Adrenal gland (tissue), 9 donors: ENCODE measurements at regions not wholly inside any gene's neighbourhood (a gene's known extent, or its start where the extent isn't known, plus 50 kb on each side); places are given as distances from the start of the nearest gene placed in this dataset.

ENCODE experiments used
- DNase-seq, 7 donors: peaks; one replicate each; pipeline ENCODE4 v3.0.0-alpha.2; 2019 to 2020
- H3K27ac ChIP-seq, 5 donors: fragments of 200-600 bp; sonication (generic) in 4 of 5; 1 replicate in 3 of 5; 2 replicates in 2 of 5; pipeline versions ENCODE4 v1.5.1 to v1.8.0; 2016 to 2020; ENCODE audit warnings: mild to moderate bottlenecking in 1 of 5
- H3K27me3 ChIP-seq: fragments of 200-600 bp; 2 replicates; pipeline ENCODE4 v1.8.0; 2021
- H3K36me3 ChIP-seq, 2 donors: fragments of 200-600 bp; replicated peaks in 1 of 2; 1 replicate in 1 of 2; 2 replicates in 1 of 2; pipeline versions ENCODE4 v1.5.1 to v1.8.0; 2018 to 2022
- H3K4me1 ChIP-seq, 2 donors: fragments of 200-600 bp; replicated peaks in 1 of 2; 1 replicate in 1 of 2; 2 replicates in 1 of 2; pipeline versions ENCODE4 v1.5.1 to v1.8.0; 2018 to 2021
- H3K4me3 ChIP-seq, 4 donors: fragments of 200-600 bp; sonication (generic) in 3 of 4; one replicate each; pipeline ENCODE4 v1.5.1; 2016 to 2018
- H3K9me3 ChIP-seq, 3 donors: fragments of 200-600 bp; sonication (generic) in 1 of 3; replicated peaks in 1 of 3; 1 replicate in 2 of 3; 2 replicates in 1 of 3; pipeline versions ENCODE4 v1.5.1 to v1.8.0; 2016 to 2021
- POLR2A ChIP-seq, 2 donors: fragments of 450-650 bp; IDR thresholded peaks; one replicate each; pipeline ENCODE4 v1.6.1; 2017; ENCODE audit warnings: antibody characterized with exemption in 2 of 2, mild to moderate bottlenecking in 2 of 2, moderate library complexity in 1 of 2
- WGBS, 4 donors: extraction: QIAGEN DNeasy Blood & Tissue Kit in 2 of 4; methylation state at CpG; one replicate each; pipeline versions ENCODE4 v1.1.5 to v1.1.7; 2013 to 2017; 5-methylcytosine and 5-hydroxymethylcytosine counted together
- intact Hi-C, 2 donors: fragments of 100-400 bp; cut with DNase I; formaldehyde crosslinking; loops; one replicate each; pipeline versions ENCODE4 v1.14.1 to v1.15.0; 2022 to 2023
- TF ChIP-seq, protein P1 (sequence below), 6 experiments: fragments of 450-650 bp in 4 of 6; fragments of 200-600 bp in 2 of 6; sonication (generic) in 1 of 6; IDR thresholded peaks; 1 replicate in 5 of 6; 2 replicates in 1 of 6; pipeline versions ENCODE4 v1.5.1 to v1.8.0; 2016 to 2021; ENCODE audit warnings: antibody characterized with exemption in 6 of 6, mild to moderate bottlenecking in 2 of 6, moderate library complexity in 1 of 6
- donor health status: healthy with polysubstance abuse.
- donor health status: Bipolar disorder and iron deficiency.
- donor health status: DM: yes; HTN: yes; CAD: no.
- donor health status: DM: no; HTN: no; CAD: no.
- donor health status: DM: no; HTN: no; CAD: no.

DNA sequence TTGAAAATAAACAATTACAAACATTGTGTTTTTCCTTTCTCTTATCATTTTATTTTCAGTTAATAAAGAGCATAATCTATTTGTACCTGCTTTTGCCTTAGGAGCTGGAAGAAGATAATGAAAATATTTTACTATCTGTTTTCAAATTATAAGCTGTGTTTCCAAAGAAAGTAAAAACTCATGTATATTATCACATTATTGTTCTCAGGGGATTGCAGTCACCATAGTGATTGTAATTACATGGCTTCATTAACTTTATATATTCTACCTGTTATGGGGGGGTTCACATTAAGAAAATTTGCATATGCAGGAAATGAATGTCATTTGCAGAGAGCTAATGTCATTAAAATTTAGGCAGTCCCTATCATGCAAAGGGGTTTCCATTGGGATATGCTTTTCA, 542.3 kb downstream of the NXPH1 start:
- Histone ChIP-seq H3K27ac (no peak overlapping the region), H3K36me3 (no peaks in the 10 kb centered on the region), H3K9me3 (no peaks in the 10 kb centered on the region), H3K4me3 (no peak overlapping the region), H3K4me1 (no peaks in the 10 kb centered on the region), H3K27me3 (no peaks in the 10 kb centered on the region)
- no peak for DNase-seq
- TF ChIP-seq, protein P1, sequence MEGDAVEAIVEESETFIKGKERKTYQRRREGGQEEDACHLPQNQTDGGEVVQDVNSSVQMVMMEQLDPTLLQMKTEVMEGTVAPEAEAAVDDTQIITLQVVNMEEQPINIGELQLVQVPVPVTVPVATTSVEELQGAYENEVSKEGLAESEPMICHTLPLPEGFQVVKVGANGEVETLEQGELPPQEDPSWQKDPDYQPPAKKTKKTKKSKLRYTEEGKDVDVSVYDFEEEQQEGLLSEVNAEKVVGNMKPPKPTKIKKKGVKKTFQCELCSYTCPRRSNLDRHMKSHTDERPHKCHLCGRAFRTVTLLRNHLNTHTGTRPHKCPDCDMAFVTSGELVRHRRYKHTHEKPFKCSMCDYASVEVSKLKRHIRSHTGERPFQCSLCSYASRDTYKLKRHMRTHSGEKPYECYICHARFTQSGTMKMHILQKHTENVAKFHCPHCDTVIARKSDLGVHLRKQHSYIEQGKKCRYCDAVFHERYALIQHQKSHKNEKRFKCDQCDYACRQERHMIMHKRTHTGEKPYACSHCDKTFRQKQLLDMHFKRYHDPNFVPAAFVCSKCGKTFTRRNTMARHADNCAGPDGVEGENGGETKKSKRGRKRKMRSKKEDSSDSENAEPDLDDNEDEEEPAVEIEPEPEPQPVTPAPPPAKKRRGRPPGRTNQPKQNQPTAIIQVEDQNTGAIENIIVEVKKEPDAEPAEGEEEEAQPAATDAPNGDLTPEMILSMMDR (IDR thresholded peaks at IDR 0.05), result no peak
- intact Hi-C loops, result no loop called here

DNA sequence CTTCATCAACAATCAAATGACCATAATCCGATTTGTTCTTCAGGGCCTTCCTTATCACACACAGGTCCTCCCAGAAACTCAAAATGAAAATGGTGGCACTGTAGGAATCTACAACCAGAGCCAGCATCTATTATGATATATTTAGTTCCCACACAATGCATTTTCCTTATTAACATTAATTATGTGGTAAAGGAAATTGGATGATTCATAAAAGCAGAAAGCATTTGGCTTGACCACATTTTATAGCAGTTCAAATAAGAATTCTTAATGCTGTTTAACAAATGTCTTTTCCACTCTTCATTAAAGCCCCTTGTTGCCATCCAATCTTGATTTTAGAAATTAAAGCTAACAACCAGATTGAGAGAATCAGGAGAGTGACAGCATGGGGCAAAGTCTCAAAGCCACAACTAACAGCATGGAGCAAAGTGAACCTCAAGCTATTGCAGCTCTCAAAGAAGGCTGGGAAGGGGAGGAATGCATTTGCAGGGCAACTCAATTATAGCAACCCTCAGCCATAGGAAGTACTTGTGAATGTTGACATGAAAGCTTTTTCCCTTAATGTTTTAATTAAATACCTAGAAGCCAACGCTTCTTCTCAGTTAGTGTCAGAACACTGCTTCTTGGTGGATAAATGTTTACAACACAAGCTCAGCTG, 549.1 kb downstream of the NXPH1 start:
- 82 to 88% (median 84%) methylated on average over 2 of the region's 2 CpGs for WGBS, 4 donors
- no peaks in the 10 kb centered on the region for H3K9me3 ChIP-seq
- H3K4me3 ChIP-seq, result no peak overlapping the region
- no peaks in the 10 kb centered on the region for H3K27me3 ChIP-seq
- TF ChIP-seq POLR2A (IDR thresholded peaks at IDR 0.05), result no peak
- TF ChIP-seq, protein P1 (IDR thresholded peaks at IDR 0.05), result no peak
- no peaks in the 10 kb centered on the region for H3K36me3 ChIP-seq
- DNase-seq, result no peak
- H3K4me1 ChIP-seq, result no peaks in the 10 kb centered on the region
- H3K27ac ChIP-seq, result no peak overlapping the region
- intact Hi-C loops, result no loop called here

DNA sequence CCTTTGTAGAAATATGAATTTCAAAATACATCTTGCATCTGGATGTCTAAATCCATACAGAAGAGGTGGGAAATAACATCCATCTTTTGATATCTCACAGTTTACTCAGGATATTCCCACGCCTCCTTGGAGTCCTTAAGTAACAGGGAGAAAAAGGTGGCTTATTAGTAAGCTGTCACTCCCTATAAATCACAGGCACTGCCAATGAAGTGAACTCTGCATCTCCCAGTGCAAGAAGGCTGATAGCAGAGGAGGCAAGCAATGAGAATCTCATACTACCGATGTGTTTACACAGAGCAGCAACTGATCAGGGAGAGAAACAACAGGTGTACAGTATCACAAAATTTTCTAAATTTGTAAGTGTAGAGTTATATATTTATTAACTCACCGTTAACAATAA, 551.8 kb downstream of the NXPH1 start:
- no peaks in the 10 kb centered on the region for H3K4me1 ChIP-seq
- TF ChIP-seq, protein P1 (IDR thresholded peaks at IDR 0.05), result no peak
- TF ChIP-seq POLR2A (IDR thresholded peaks at IDR 0.05), result no peak
- WGBS, 4 donors, result 85 to 87% (median 86%) methylated on average over 3 of the region's 3 CpGs
- no peaks in the 10 kb centered on the region for H3K36me3 ChIP-seq
- H3K27ac ChIP-seq, result no peak overlapping the region
- intact Hi-C loops, result no loop called here
- no peaks in the 10 kb centered on the region for H3K27me3 ChIP-seq
- H3K4me3 ChIP-seq, result no peak overlapping the region
- DNase-seq, result no peak
- peaks cover 0 to 3% (median 0%) of the 10 kb centered on the region in 3 donors for H3K9me3 ChIP-seq

DNA sequence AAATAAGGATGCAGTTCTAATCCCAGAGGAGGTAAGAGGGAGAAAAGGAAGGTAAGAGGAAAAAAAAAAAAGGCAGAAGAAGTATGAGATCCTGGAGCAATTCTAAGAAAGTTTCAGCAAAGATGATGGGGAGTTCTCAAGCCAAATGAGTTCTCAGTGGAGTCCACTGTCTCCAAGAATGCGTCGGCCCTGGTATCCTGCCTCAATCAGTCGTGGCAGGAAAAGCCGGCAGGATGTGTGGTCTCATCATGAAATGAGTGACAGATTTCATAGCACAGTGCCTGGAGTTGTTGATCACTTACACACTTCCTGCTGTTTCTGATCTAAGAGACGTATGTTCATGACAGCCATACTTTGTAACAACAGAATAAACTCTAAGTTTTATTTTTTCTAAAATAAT, 554.9 kb downstream of the NXPH1 start:
- peaks cover 0 to 5% (median 0%) of the 10 kb centered on the region in 3 donors for H3K9me3 ChIP-seq
- H3K4me1 ChIP-seq, result no peaks in the 10 kb centered on the region
- H3K36me3 ChIP-seq, result no peaks in the 10 kb centered on the region
- no peak overlapping the region for H3K4me3 ChIP-seq
- intact Hi-C loops, result no loop called here
- 62 to 71% (median 67%) methylated on average over 5 of the region's 5 CpGs for WGBS, 4 donors
- no peak for DNase-seq
- no peaks in the 10 kb centered on the region for H3K27me3 ChIP-seq
- no peak overlapping the region for H3K27ac ChIP-seq
- TF ChIP-seq POLR2A (IDR thresholded peaks at IDR 0.05), result no peak
- TF ChIP-seq, protein P1 (IDR thresholded peaks at IDR 0.05), result no peak
